T-helper 2 cell (primary cell): ENCODE measurements at regions not wholly inside any gene's neighbourhood (a gene's known extent, or its start where the extent isn't known, plus 50 kb on each side); places are given as distances from the start of the nearest gene placed in this dataset.
A peak's percentile ranks its signal among the peaks of the same experiment; 100 is the strongest.

Source experiments
- DNase-seq, 5 experiments: peaks; one replicate each; pipeline versions ENCODE4 v3.0.0 to v3.0.0-alpha.2; 2012 to 2022

GRCh38 chr4:89598602-89599001 lies 238.4 kb downstream of the SNCA start:
- peak in 1 of 5 experiments; percentile 21 for DNase-seq

- DNase-seq = no peak
Measured at GRCh38 chr4:89595125-89595789, 241.7 kb downstream of the SNCA start.

DNA sequence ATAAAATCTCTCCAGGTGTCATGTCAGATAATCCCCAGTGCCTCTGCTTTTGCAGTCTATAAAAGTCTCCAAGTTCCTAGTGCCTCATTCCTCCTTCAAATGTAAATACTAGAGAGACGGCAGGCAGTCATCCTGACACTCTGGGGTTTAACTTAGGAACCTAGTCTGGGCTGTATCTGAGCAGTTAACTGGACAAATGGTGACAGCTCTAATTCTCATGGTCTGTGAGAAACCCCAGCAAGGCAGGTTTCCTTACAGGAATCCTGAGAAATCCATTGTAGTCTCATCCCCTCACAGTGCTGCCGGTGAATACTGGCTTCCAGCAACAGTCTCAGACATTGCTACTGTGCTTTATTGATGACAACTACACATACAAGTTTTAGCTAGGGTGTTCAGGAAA lies 246.8 kb downstream of the SNCA start:
- DNase-seq = no peak

DNA sequence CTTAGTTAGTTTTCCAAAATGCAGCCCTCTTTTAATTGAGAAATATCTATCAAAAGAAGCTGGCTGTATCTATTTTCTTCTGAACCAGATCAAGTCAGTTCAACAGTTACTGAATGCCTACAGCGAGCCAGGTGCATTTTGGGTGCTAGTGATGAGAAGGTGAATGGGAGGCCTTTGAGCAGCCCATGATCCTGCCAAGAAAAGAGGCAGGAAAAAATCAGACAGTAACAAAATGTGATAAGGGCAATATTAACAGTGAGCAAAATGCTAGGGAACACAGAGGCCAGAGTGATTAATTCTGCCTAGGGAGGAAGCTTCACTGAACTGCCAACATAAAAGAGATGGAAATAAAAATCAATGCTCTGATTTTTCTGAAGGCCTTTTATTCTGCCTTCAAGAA lies 248.5 kb downstream of the SNCA start:
- no peak for DNase-seq

GRCh38 chr4:89587364-89587763 lies 249.6 kb downstream of the SNCA start:
- DNase-seq = no peak

GRCh38 chr4:89586864-89587263 lies 250.1 kb downstream of the SNCA start:
- DNase-seq = peak in 1 of 5 experiments; percentile 26

DNA sequence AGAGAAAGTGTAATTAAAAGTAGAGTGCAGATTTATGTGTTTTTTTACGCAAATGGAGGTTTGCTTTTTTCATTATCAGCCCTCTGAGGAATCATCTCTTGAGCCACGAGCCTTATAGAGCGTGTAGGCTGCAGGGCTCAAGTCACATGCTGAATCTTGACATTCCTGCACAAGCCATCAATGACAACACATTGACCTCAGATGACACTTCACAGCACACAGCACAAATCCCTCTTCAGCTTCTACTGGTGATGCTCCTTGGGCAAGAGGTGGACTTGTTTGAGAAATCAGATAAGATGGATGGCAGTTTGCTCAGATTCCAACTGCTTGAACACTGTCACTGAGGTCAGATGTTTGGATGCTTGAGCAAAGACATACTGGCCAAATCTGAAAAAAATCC lies 250.6 kb downstream of the SNCA start:
- DNase-seq = no peak

- DNase-seq = no peak
Measured at GRCh38 chr4:89582756-89583505, 254.0 kb downstream of the SNCA start.

- DNase-seq = no peak
Measured at GRCh38 chr4:89579771-89580170, 257.2 kb downstream of the SNCA start.

DNA sequence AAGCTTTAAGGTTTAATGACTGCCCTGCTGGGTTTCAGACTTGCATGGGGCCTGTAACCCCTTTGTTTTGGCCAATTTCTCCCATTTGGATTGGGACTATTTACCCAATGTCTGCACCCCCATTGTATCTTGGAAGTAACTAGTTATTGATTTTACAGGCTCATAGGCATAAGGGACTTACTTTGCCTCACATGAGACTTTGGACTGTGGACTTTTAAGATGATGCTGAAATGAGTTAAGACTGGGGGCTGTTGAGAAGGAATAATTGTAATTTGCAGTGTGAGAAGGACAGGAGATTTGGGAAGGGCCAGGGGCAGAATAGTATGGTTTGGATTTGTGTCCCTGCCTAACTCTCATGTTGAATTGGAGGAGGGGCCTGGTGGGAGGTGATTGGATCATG lies 260.7 kb downstream of the SNCA start:
- no peak for DNase-seq

- DNase-seq = no peak
Measured at GRCh38 chr4:89575840-89576239, 261.1 kb downstream of the SNCA start.

DNA sequence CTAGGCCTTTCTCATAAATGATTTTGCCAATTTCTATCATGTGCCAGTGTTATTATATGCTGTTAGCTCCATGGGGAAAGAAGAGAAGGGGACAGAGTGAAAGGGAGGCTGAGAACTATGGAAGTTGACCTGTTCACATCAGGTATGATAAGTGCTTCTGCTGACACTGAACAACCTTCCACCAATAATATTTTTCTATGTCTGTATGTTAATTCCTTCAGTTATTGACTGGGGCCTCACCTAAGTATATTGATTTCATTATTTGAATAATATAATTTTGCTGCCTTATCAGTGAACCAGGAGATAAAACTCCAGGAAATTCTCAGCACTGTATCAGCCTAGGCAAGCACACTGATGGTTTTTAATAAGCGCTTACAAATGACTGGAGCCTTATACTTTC lies 262.8 kb downstream of the SNCA start:
- no peak for DNase-seq

GRCh38 chr4:89573656-89574055 lies 263.3 kb downstream of the SNCA start:
- DNase-seq = no peak

GRCh38 chr4:89572224-89572858 lies 264.6 kb downstream of the SNCA start:
- DNase-seq = no peak

DNA sequence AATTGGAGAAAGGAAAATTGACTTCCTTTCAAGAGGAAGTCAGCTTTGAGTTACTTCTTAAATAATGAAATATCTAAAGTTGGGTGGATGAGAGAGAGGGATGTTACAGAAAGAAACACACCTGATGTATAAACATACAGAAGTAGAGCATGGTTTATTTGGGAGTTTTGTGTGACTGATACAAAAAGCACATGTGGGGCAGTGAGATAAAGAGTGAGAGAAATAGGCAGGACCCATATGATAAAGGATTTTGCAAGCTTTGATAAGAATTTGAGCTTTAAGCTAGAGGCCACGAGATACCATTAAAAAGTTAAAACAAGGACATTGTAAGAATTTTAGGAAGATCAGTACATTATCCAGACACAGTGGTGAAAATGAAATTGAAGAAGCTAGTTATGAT lies 263.3 kb upstream of the GPRIN3 start:
- DNase-seq = no peak

- DNase-seq = no peak
Measured at GRCh38 chr4:89567936-89568335, 260.3 kb upstream of the GPRIN3 start.

- peak in 1 of 5 experiments; percentile 46 for DNase-seq
Measured at GRCh38 chr4:89563431-89563830, 255.8 kb upstream of the GPRIN3 start.

DNA sequence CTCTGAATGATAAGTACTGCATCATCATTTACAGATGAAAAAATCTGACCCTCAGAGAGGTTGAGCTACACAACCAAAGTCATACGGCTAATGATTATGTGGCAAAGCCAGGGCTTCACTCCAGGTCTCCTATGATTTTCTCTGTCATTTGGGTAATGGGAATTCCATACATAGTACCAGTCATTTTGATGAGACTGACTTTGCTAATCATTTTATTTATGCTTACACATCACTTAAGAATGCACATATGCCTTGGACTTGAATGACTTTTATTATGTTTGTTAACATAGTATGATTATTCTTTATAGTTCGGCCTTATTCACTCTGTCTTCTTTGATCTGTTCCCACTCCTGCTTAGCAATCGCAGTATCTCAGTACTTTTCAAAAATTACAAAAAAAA lies 255.1 kb upstream of the GPRIN3 start:
- no peak for DNase-seq

DNA sequence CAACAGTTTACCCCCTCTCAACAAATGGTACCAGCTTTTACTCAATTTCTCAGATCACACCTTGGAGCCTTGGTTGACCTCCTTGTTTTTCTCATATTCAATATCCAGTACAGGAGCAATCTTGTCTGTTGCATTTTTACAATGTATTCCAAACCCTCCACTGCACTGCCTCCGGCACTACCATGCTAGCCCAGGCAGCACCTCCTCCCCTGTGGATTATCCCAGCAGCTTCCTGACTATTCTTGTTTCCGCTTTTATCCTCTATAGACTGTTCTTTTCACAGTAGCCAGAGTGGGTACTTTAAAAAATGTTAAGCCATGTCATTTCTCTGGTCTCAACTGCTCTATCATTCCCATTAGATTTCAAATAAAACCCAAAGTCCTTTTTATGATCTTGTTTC lies 253.4 kb upstream of the GPRIN3 start:
- no peak for DNase-seq

- no peak for DNase-seq
Measured at GRCh38 chr4:89558147-89558546, 250.5 kb upstream of the GPRIN3 start.

GRCh38 chr4:89556601-89557305 lies 249.2 kb upstream of the GPRIN3 start:
- no peak for DNase-seq

- DNase-seq = no peak
Measured at GRCh38 chr4:89551191-89551590, 243.6 kb upstream of the GPRIN3 start.

- DNase-seq = no peak
Measured at GRCh38 chr4:89549907-89550306, 242.3 kb upstream of the GPRIN3 start.
